Pancreas (tissue), 10 donors: ENCODE measurements at regions not wholly inside any gene's neighbourhood (a gene's known extent, or its start where the extent isn't known, plus 50 kb on each side); places are given as distances from the start of the nearest gene placed in this dataset.

Source experiments
- ATAC-seq, 4 donors: fragments of 200-7000 bp; cut with Tn5 transposase; one replicate each; pipeline versions ENCODE4 v1.8.0 to v1.9.1; 2020; ENCODE audit warnings: mild to moderate bottlenecking in 4 of 4, moderate library complexity in 4 of 4
- DNase-seq, 6 donors: peaks; one replicate each; pipeline ENCODE4 v3.0.0-alpha.2; 2020
- FAIRE-seq: peaks from 2 replicates; lab custom pipeline; 2012; peaks lifted over from hg19 to GRCh38; lab: Jason Lieb, UNC
- H3K27ac ChIP-seq, 4 donors: fragments of 200-600 bp; sonication (generic); 1 replicate in 3 of 4; 2 replicates in 1 of 4; pipeline versions ENCODE4 v1.5.0 to v1.8.0; 2020
- H3K27me3 ChIP-seq, 4 donors: fragments of 200-600 bp; one replicate each; pipeline ENCODE4 v1.8.0; 2021
- H3K36me3 ChIP-seq, 3 donors: fragments of 200-600 bp; sonication (generic) in 1 of 3; one replicate each; pipeline versions ENCODE4 v1.5.0 to v1.8.0; 2020 to 2021
- H3K4me1 ChIP-seq, 3 donors: fragments of 200-600 bp; one replicate each; pipeline ENCODE4 v1.8.0; 2021
- H3K4me3 ChIP-seq, 4 donors: fragments of 200-600 bp; sonication (generic) in 2 of 4; one replicate each; pipeline versions ENCODE4 v1.5.0 to v1.8.0; 2020 to 2021
- H3K9me3 ChIP-seq, 4 donors: fragments of 200-600 bp; one replicate each; pipeline ENCODE4 v1.8.0; 2021
- WGBS, 2 donors: extraction: QIAGEN DNeasy Blood & Tissue Kit; methylation state at CpG; one replicate each; pipeline ENCODE4 v1.1.7; 2013; 5-methylcytosine and 5-hydroxymethylcytosine counted together
- intact Hi-C, 3 donors: fragments of 100-400 bp; cut with DNase I; formaldehyde crosslinking; loops; one replicate each; pipeline versions ENCODE4 v1.11.1 to v1.14.2; 2022
- TF ChIP-seq, protein P1 (sequence below), 4 donors: fragments of 200-600 bp; sonication (generic) in 3 of 4; IDR thresholded peaks; one replicate each; pipeline versions ENCODE4 v1.5.0 to v1.8.0; 2021; ENCODE audit warnings: antibody characterized with exemption in 4 of 4
- donor health status: healthy with polysubstance abuse.
- donor health status: DM: no; HTN: no; CAD: no; lungs with moderate emphysema.
- donor health status: DM: no; HTN: no; CAD: no.
- donor health status: control.
- donor health status: control.
- donor health status: Bipolar disorder and iron deficiency.
- donor health status: DM: yes; HTN: yes; CAD: no.
- donor health status: DM: no; HTN: no; CAD: no.
- donor health status: DM: no; HTN: no; CAD: no.
- donor health status: DM: yes; HTN: yes; CAD: no.

DNA sequence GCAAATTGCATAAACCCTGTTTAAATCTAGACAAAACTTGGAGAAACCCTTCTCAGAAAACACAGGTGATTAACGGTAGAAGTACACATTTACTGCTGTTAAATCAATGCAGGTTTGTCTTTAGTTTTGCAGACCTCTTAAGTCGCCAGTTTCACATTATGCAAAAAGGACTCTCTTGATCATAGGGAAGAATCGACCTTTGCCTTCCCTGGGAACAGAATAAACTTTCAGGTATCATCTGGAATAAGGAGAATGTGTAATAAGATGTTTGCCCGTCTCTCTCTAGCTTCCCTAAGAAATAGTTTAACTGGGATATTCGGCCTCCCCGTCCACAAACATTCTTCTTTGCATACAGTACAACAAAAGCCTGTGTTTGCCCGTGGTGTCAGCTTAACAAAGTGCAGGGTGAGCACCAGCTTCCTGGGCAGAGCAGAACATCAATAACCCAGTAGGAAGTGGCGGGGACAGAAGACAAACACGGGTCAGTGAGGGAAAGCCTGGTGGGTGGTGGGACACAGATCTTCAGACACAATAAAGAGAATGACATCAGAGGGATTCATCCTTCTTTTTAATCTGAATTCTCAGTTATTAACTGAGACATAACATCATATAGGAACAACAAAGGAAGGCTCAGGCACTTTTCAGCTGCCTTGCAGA, 1077.7 kb upstream of the SLC10A2 start:
- H3K36me3 ChIP-seq, result no peaks in the 10 kb centered on the region
- FAIRE-seq, result no peak
- H3K27me3 ChIP-seq, result no peaks in the 10 kb centered on the region
- 19 to 24% methylated on average over 9 of the region's 9 CpGs for WGBS, 2 donors
- DNase-seq, result no peak
- TF ChIP-seq, protein P1, sequence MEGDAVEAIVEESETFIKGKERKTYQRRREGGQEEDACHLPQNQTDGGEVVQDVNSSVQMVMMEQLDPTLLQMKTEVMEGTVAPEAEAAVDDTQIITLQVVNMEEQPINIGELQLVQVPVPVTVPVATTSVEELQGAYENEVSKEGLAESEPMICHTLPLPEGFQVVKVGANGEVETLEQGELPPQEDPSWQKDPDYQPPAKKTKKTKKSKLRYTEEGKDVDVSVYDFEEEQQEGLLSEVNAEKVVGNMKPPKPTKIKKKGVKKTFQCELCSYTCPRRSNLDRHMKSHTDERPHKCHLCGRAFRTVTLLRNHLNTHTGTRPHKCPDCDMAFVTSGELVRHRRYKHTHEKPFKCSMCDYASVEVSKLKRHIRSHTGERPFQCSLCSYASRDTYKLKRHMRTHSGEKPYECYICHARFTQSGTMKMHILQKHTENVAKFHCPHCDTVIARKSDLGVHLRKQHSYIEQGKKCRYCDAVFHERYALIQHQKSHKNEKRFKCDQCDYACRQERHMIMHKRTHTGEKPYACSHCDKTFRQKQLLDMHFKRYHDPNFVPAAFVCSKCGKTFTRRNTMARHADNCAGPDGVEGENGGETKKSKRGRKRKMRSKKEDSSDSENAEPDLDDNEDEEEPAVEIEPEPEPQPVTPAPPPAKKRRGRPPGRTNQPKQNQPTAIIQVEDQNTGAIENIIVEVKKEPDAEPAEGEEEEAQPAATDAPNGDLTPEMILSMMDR (IDR thresholded peaks at IDR 0.05), result no peak
- H3K9me3 ChIP-seq, result no peaks in the 10 kb centered on the region
- H3K27ac ChIP-seq, result peak overlapping the region in 1 of 4 donors; percentile 44
- H3K4me1 ChIP-seq, result peaks cover 0 to 4% (median 0%) of the 10 kb centered on the region in 3 donors
- peak in 2 of 4 donors; percentile 75 to 79 for ATAC-seq
- intact Hi-C loops, result no loop called here
- no peak overlapping the region for H3K4me3 ChIP-seq

DNA sequence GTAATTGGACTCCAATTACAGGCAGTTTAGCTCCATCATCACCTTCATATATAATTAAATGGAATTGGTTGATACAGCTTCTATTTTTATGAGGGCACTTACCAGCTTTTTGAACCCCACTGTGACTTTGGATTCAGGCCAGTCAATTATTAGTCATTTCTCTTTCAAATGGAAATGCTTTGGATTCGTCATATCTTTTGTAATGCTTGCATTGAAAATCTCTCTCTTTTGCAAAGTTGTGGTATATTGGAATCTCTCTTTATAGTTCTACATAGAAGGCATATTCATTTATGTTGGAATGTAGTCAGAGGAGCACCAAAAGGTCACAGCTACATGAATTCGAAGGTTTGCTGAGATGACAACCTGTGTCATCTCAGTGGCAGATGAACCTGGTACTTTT, 1074.3 kb upstream of the SLC10A2 start:
- no peak overlapping the region for H3K4me3 ChIP-seq
- no peak for ATAC-seq
- 84 to 91% methylated on average over 2 of the region's 2 CpGs for WGBS, 2 donors
- no peak for DNase-seq
- no peaks in the 10 kb centered on the region for H3K27me3 ChIP-seq
- intact Hi-C loops, result no loop called here
- no peak for FAIRE-seq
- no peaks in the 10 kb centered on the region for H3K9me3 ChIP-seq
- H3K4me1 ChIP-seq, result peaks cover 0 to 4% (median 0%) of the 10 kb centered on the region in 3 donors
- H3K36me3 ChIP-seq, result no peaks in the 10 kb centered on the region
- TF ChIP-seq, protein P1 (IDR thresholded peaks at IDR 0.05), result no peak
- no peak overlapping the region for H3K27ac ChIP-seq

DNA sequence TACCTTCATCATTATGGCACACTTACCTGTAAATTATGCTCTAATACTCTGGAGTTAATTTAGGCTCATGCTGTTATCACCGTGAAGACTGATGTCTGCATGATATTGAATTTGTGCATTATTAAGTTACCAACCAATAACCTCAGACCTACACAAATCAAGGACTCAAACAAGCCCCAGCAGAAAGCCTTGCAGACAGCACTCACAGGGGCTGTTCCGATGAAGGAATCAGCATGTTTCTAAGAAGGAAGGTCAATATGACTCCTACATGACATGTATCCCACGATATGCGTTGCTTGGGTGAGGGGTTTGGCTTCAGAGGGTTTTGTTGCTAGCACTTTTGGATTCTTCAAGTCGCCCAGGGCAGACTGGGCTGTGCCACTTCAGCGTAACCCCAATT, 1071.2 kb upstream of the SLC10A2 start:
- H3K27me3 ChIP-seq, result no peaks in the 10 kb centered on the region
- intact Hi-C loops, result no loop called here
- no peak for ATAC-seq
- peaks cover 0 to 4% (median 0%) of the 10 kb centered on the region in 3 donors for H3K4me1 ChIP-seq
- H3K36me3 ChIP-seq, result no peaks in the 10 kb centered on the region
- TF ChIP-seq, protein P1 (IDR thresholded peaks at IDR 0.05), result no peak
- no peaks in the 10 kb centered on the region for H3K9me3 ChIP-seq
- 76 to 91% methylated on average over 6 of the region's 6 CpGs for WGBS, 2 donors
- H3K4me3 ChIP-seq, result no peak overlapping the region
- no peak for DNase-seq
- H3K27ac ChIP-seq, result no peak overlapping the region
- no peak for FAIRE-seq

DNA sequence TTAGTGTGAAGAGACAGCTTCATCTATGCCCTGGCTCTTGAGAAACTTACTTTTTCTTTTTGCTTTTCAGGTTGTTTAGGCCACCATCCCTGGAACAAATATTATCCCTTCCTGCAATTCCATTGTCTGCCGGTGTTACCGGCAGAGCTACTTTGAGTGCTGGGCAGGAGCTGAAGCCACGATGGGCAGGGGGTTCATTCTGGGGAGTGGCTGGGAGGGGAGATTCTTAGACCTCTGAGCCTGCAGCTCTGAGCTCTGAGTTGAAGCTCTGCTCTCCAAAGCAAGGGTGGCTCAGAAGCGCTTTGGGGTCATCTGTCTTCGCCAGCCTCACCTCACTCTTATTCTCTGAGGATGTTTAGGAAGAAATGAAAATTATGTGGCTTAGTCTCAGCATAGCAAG, 1066.6 kb upstream of the SLC10A2 start:
- DNase-seq, result no peak
- H3K27ac ChIP-seq, result no peak overlapping the region

DNA sequence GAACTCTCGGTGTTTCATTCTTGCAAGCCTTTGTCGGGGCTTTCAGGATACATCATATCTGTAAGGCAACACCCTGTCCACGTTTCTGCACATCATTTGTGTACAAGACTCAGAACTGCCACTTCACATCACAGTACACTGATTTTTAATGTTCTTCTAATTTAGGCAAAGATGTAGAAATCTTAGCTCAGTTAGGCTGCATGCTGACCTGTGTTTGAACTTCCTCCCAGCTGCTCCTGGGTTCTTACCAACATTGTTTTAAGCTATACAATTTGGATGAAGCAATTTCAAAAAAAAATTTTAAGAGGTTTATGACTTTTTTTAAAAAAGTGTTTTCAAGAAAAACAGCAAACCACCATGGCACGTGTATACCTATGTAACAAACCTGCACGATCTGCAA, 1047.9 kb upstream of the SLC10A2 start:
- no peak for DNase-seq
- Histone ChIP-seq H3K36me3 (no peaks in the 10 kb centered on the region), H3K4me1 (no peaks in the 10 kb centered on the region), H3K27me3 (no peaks in the 10 kb centered on the region), H3K9me3 (no peaks in the 10 kb centered on the region), H3K27ac (no peak overlapping the region), H3K4me3 (no peak overlapping the region)
- TF ChIP-seq, protein P1 (IDR thresholded peaks at IDR 0.05), result no peak
- intact Hi-C loops, result no loop called here
- no peak for ATAC-seq
- 54 to 56% methylated on average over 5 of the region's 5 CpGs for WGBS, 2 donors
- no peak for FAIRE-seq

More for the DNA sequence above, 1066.6 kb upstream of the SLC10A2 start:
- Histone ChIP-seq H3K36me3 (no peaks in the 10 kb centered on the region), H3K9me3 (no peaks in the 10 kb centered on the region), H3K4me1 (no peaks in the 10 kb centered on the region), H3K4me3 (no peak overlapping the region), H3K27me3 (no peaks in the 10 kb centered on the region)
- intact Hi-C loops, result no loop called here
- TF ChIP-seq, protein P1 (IDR thresholded peaks at IDR 0.05), result no peak
- 68 to 70% methylated on average over 5 of the region's 5 CpGs for WGBS, 2 donors
- no peak for FAIRE-seq
- ATAC-seq, result no peak
